Upper lobe of left lung (tissue), 6 donors: ENCODE measurements at regions not wholly inside any gene's neighbourhood (a gene's known extent, or its start where the extent isn't known, plus 50 kb on each side); places are given as distances from the start of the nearest gene placed in this dataset.
"Not testable (repeated sequence)": the region's sequence is repeated elsewhere in the genome, so short reads cannot be mapped to it uniquely, and the experiment has no call there.

Experiments
- ATAC-seq, 2 donors: fragments of 200-7000 bp; cut with Tn5 transposase; one replicate each; pipeline ENCODE4 v1.9.1; 2022; ENCODE audit warnings: mild to moderate bottlenecking in 2 of 2, moderate library complexity in 2 of 2; ENCODE audit not compliant: low FRiP score in 2 of 2
- DNase-seq, 2 donors: peaks; one replicate each; pipeline ENCODE4 v3.0.0-alpha.2; 2019 to 2020
- H3K27ac ChIP-seq, 4 donors: fragments of 200-600 bp; sonication (generic); one replicate each; pipeline ENCODE4 v1.5.1; 2016 to 2019
- H3K27me3 ChIP-seq, 4 donors: fragments of 200-600 bp; sonication (generic); one replicate each; pipeline ENCODE4 v1.5.1; 2017 to 2019
- H3K36me3 ChIP-seq, 4 donors: fragments of 200-600 bp; sonication (generic); one replicate each; pipeline ENCODE4 v1.5.1; 2016 to 2019
- H3K4me1 ChIP-seq, 4 donors: fragments of 200-600 bp; sonication (generic); one replicate each; pipeline ENCODE4 v1.5.1; 2018 to 2019
- H3K4me3 ChIP-seq, 4 donors: fragments of 200-600 bp; sonication (generic); one replicate each; pipeline ENCODE4 v1.5.1; 2017 to 2019; ENCODE audit warnings: mild to moderate bottlenecking in 2 of 4, moderate library complexity in 1 of 4
- H3K9me3 ChIP-seq, 4 donors: fragments of 200-600 bp; sonication (generic); one replicate each; pipeline ENCODE4 v1.5.1; 2018 to 2019
- CTCF ChIP-seq, 6 experiments: fragments of 450-650 bp in 4 of 6; fragments of 200-600 bp in 2 of 6; sonication (generic) in 2 of 6; IDR thresholded peaks; one replicate each; pipeline ENCODE4 v1.5.1; 2016 to 2019; ENCODE audit warnings: antibody characterized with exemption in 6 of 6
- EP300 ChIP-seq, 4 donors: sonication (generic); formaldehyde crosslinking; IDR thresholded peaks; one replicate each; pipeline ENCODE4 v1.5.1; 2017; ENCODE audit warnings: antibody characterized with exemption in 4 of 4, control low read depth in 2 of 4
- POLR2A ChIP-seq, 4 donors: fragments of 450-650 bp; IDR thresholded peaks; one replicate each; pipeline ENCODE4 v1.5.1; 2016 to 2017; ENCODE audit warnings: antibody characterized with exemption in 4 of 4, mild to moderate bottlenecking in 2 of 4
- POLR2AphosphoS5 ChIP-seq, 2 donors: sonication (generic); formaldehyde crosslinking; IDR thresholded peaks; one replicate each; pipeline ENCODE4 v1.5.1; 2017; ENCODE audit warnings: antibody characterized with exemption in 2 of 2
- WGBS, 2 donors: methylation state at CpG; one replicate each; pipeline ENCODE4 v1.1.5; 2017 to 2018; 5-methylcytosine and 5-hydroxymethylcytosine counted together
- donor health status: DM: no; HTN: no; CAD: no; lungs with moderate emphysema.
- donor health status: DM: no; HTN: yes; CAD: no; lungs with severe emphysema.

GRCh38 chr9:75551861-75552260, 338.6 kb upstream of the PCSK5 start:
- ATAC-seq: no peak
- H3K27ac ChIP-seq: no peak overlapping the region
- no peaks in the 10 kb centered on the region for H3K27me3 ChIP-seq
- H3K9me3 ChIP-seq: no peaks in the 10 kb centered on the region
- H3K36me3 ChIP-seq: no peaks in the 10 kb centered on the region
- no peak overlapping the region for H3K4me3 ChIP-seq
- no peak for TF ChIP-seq POLR2AphosphoS5 (IDR thresholded peaks at IDR 0.05)
- no peak for TF ChIP-seq EP300 (IDR thresholded peaks at IDR 0.05)
- TF ChIP-seq CTCF (IDR thresholded peaks at IDR 0.05): no peak
- TF ChIP-seq POLR2A (IDR thresholded peaks at IDR 0.05): no peak
- DNase-seq: no peak
- no peaks in the 10 kb centered on the region for H3K4me1 ChIP-seq
- 51 to 72% methylated on average over 1 of the region's 1 CpG for WGBS, 2 donors

GRCh38 chr9:75552941-75553340, 337.5 kb upstream of the PCSK5 start:
- H3K36me3 ChIP-seq: no peaks in the 10 kb centered on the region
- ATAC-seq (no peak), DNase-seq (no peak)
- no peaks in the 10 kb centered on the region for H3K9me3 ChIP-seq
- TF ChIP-seq EP300 (IDR thresholded peaks at IDR 0.05) (no peak), CTCF (IDR thresholded peaks at IDR 0.05) (no peak), POLR2A (IDR thresholded peaks at IDR 0.05) (no peak), POLR2AphosphoS5 (IDR thresholded peaks at IDR 0.05) (no peak)
- H3K27me3 ChIP-seq: no peaks in the 10 kb centered on the region
- no peaks in the 10 kb centered on the region for H3K4me1 ChIP-seq
- no peak overlapping the region for H3K4me3 ChIP-seq
- H3K27ac ChIP-seq: no peak overlapping the region

GRCh38 chr9:75566813-75567212, 323.7 kb upstream of the PCSK5 start:
- not testable (repeated sequence) for H3K27ac ChIP-seq, DNase-seq, ATAC-seq, H3K4me3 ChIP-seq, H3K4me1 ChIP-seq, H3K9me3 ChIP-seq, H3K36me3 ChIP-seq, H3K27me3 ChIP-seq
- WGBS, 2 donors: 59 to 68% methylated on average over 2 of the region's 2 CpGs

- Histone ChIP-seq H3K36me3 (no peaks in the 10 kb centered on the region), H3K4me1 (no peaks in the 10 kb centered on the region), H3K9me3 (no peaks in the 10 kb centered on the region), H3K4me3 (no peak overlapping the region), H3K27ac (no peak overlapping the region), H3K27me3 (no peaks in the 10 kb centered on the region)
- WGBS, 2 donors: 74 to 77% methylated on average over 2 of the region's 2 CpGs
- ATAC-seq (no peak), DNase-seq (no peak)
- TF ChIP-seq EP300 (IDR thresholded peaks at IDR 0.05) (no peak), POLR2AphosphoS5 (IDR thresholded peaks at IDR 0.05) (no peak), CTCF (IDR thresholded peaks at IDR 0.05) (no peak), POLR2A (IDR thresholded peaks at IDR 0.05) (no peak)
Observed at GRCh38 chr9:75570538-75570937, 319.9 kb upstream of the PCSK5 start.

GRCh38 chr9:75574569-75574968, 315.9 kb upstream of the PCSK5 start:
- WGBS, 2 donors: 60 to 83% methylated on average over 1 of the region's 1 CpG
- Histone ChIP-seq H3K4me1 (no peaks in the 10 kb centered on the region), H3K9me3 (no peaks in the 10 kb centered on the region), H3K36me3 (no peaks in the 10 kb centered on the region), H3K27ac (no peak overlapping the region), H3K27me3 (no peaks in the 10 kb centered on the region), H3K4me3 (no peak overlapping the region)
- TF ChIP-seq EP300 (IDR thresholded peaks at IDR 0.05) (no peak), CTCF (IDR thresholded peaks at IDR 0.05) (no peak), POLR2AphosphoS5 (IDR thresholded peaks at IDR 0.05) (no peak), POLR2A (IDR thresholded peaks at IDR 0.05) (no peak)
- ATAC-seq: no peak
- no peak for DNase-seq
